Brain microvascular endothelial cell (primary cell): ENCODE measurements at regions not wholly inside any gene's neighbourhood (a gene's known extent, or its start where the extent isn't known, plus 50 kb on each side); places are given as distances from the start of the nearest gene placed in this dataset.
A peak's percentile ranks its signal among the peaks of the same experiment; 100 is the strongest.

Source experiments
- DNase-seq: peaks from one replicate; pipeline ENCODE4 v3.0.0-alpha.2; 2020
- H3K27ac ChIP-seq: fragments of 250-450 bp; sonication (Bioruptor Pico); 2 replicates; pipeline ENCODE4 v1.5.1; 2020; ENCODE audit warnings: mild to moderate bottlenecking, moderate library complexity
- H3K27me3 ChIP-seq: fragments of 250-450 bp; sonication (Bioruptor Pico); replicated peaks from 2 replicates; pipeline ENCODE4 v1.5.1; 2020; ENCODE audit warnings: mild to moderate bottlenecking
- H3K36me3 ChIP-seq: fragments of 250-450 bp; sonication (Bioruptor Pico); replicated peaks from 2 replicates; pipeline ENCODE4 v1.5.1; 2020; ENCODE audit warnings: mild to moderate bottlenecking
- H3K4me3 ChIP-seq: 2 replicates; pipeline ENCODE4 v1.5.1; 2011; ENCODE audit warnings: low read depth, mild to moderate bottlenecking, control low read depth, low read length, moderate library complexity
- CTCF ChIP-seq: IDR thresholded peaks from 2 replicates; pipeline ENCODE4 v1.5.1; 2011; ENCODE audit warnings: low read depth, mild to moderate bottlenecking, moderate library complexity, low read length, control low read depth, inconsistent platforms; ENCODE audit errors: missing control alignments
- in situ Hi-C: cut with HindIII; loops from 2 replicates; pipeline ENCODE4 v1.10.0; 2017; ENCODE audit warnings: low sequenced_read_pairs, low pct_ligation_motif_present

- no peaks in the 10 kb centered on the region for H3K27me3 ChIP-seq
- H3K36me3 ChIP-seq, result no peaks in the 10 kb centered on the region
- DNase-seq, result no peak
- no peak overlapping the region for H3K4me3 ChIP-seq
- TF ChIP-seq CTCF, result no peak
- in situ Hi-C loops, result no loop called here
- no peak overlapping the region for H3K27ac ChIP-seq
Observed at GRCh38 chr11:71383461-71383860, 64.7 kb downstream of the DHCR7 start.

DNA sequence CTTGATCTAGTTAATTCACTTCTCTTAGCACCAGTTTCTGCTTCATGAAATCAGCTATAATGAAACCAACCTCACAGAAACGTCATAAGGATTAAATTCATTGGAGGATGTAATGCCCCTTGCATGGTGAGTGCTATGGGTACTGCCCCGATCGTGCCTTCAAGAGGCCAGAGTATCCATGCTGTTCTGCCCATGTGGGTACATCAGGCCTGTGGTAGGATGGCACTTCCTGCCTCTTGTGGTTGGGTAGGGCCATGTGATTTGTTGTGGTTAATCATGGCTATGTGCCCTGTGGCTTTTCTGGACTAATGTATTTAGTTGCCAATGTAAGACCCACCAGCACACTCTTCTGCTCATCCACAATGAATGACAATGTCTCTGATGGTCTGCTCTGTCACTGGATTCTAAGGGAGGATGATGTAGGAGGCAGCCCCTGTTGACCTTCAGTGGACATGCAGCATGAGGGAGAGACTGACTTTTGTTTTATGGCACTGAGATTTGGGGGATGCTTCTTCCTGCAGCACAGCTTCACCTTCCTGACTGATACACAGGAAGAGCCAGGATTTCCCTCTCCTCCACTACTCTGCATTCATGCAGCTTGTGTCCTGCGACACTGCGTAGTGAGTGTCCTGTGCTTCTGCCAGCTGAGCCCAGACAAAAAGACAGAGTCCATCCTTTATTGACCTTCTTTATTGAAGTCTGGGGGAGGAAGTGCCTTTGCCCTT is 66.2 kb downstream of the DHCR7 start:
- H3K27me3 ChIP-seq, result no peaks in the 10 kb centered on the region
- no peaks in the 10 kb centered on the region for H3K36me3 ChIP-seq
- in situ Hi-C loops, result no loop called here
- H3K4me3 ChIP-seq, result no peak overlapping the region
- TF ChIP-seq CTCF, result no peak
- no peak overlapping the region for H3K27ac ChIP-seq
- no peak for DNase-seq

GRCh38 chr11:71379701-71380100 is 68.5 kb downstream of the DHCR7 start:
- Histone ChIP-seq H3K27me3 (no peaks in the 10 kb centered on the region), H3K4me3 (no peak overlapping the region), H3K36me3 (no peaks in the 10 kb centered on the region), H3K27ac (no peak overlapping the region)
- no peak for DNase-seq
- in situ Hi-C loops, result no loop called here
- no peak for TF ChIP-seq CTCF

DNA sequence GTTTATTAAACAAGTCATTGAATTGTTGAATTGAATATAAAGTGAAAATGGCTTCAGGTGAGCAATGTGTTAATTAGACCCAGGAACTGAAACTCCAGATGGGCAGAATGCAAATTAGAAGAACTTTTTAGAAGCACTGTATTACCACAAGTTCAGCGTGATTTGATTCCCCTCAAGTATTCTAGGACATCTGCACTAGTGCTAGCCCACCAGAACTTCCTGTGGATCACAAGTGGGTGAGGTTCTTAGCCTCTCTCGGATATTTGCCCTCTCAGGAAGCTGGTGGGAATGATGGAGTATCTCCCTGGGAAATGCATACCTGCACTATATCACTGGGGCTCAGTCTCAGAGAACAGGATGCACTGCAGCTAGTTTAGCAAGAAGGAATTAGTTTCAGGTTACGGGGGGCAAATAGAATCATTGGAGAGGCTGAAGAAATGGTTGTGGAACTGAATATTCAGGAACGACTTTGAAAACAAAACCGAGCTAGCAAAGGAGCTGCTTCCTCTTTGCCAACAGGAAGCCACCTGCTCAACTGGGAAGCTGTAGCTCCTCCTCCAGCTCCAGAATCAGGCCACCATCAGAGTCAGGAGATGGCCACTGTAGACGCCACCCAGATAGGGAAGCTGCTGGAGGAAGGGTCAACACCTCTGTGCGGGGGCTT is 74.3 kb downstream of the DHCR7 start:
- Histone ChIP-seq H3K27ac (no peak overlapping the region), H3K36me3 (no peaks in the 10 kb centered on the region), H3K4me3 (no peak overlapping the region), H3K27me3 (no peaks in the 10 kb centered on the region)
- in situ Hi-C loops, result no loop called here
- no peak for TF ChIP-seq CTCF
- no peak for DNase-seq

DNA sequence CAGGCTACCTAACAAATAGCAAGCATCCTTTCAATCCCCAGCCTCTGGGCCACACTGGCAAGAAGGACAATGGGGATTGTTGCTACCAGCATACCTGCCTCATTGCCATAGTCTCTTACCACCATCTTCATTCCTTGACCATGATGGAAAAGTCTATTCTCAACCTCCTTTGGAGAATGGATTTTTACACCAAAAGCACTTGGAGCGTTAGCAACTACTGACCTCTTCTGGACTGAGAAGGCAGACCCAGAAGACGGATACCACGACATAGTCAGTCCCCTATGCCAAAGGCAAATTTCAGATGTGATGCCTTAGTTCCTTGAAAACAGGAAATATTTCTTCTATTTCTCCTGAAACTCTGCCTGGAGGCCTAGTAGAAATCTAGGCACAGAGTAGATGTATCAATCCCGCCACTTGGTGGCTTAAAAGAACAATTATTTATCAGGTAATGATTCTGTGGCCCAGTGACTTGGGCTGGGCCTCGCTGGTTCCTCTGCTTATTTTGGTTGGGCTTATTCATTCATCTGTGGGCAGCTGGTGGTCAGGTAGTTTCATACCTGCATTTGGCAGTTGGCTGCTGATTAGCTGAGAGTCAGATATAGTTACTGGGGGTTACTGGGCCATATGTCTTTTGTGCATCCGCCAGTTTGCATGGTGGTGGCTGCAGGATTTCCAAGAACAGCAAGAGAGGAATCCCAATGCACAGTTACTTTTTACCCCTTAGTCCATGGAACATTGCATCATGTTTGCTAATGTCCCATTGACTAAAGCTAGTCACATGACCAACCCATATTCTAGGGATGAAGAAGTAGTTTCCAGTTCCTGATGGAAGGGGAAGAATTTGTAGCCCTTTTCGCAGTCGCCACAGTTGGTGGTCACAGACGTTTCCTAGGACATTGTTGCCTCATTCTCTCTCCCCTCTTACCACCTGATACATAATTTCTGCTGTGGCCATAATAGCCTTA is 75.2 kb downstream of the DHCR7 start:
- Histone ChIP-seq H3K36me3 (no peaks in the 10 kb centered on the region), H3K4me3 (no peak overlapping the region), H3K27me3 (no peaks in the 10 kb centered on the region), H3K27ac (no peak overlapping the region)
- in situ Hi-C loops, result no loop called here
- peak; percentile 64 for TF ChIP-seq CTCF
- peak; percentile 11 for DNase-seq
